GM23338 (cell line): ENCODE measurements at regions not wholly inside any gene's neighbourhood (a gene's known extent, or its start where the extent isn't known, plus 50 kb on each side); places are given as distances from the start of the nearest gene placed in this dataset.

Experiments used
- ATAC-seq: fragments of 200-7000 bp; cut with Tn5 transposase; 3 replicates; pipeline ENCODE4 v1.9.1; 2020
- DNase-seq: peaks from one replicate; pipeline ENCODE4 v3.0.0-alpha.2; 2015; ENCODE audit warnings: low spot score
- H2AFZ ChIP-seq: fragments of 200-600 bp; sonication (generic); 2 replicates; pipeline ENCODE4 v1.8.0; 2016; ENCODE audit warnings: antibody characterized with exemption, mild to moderate bottlenecking, moderate library complexity
- H3F3A ChIP-seq: fragments of 200-600 bp; sonication (generic); replicated peaks from 2 replicates; pipeline ENCODE4 v1.8.0; 2017; ENCODE audit warnings: antibody characterized with exemption, mixed run types, low read depth
- H3K27ac ChIP-seq: fragments of 200-600 bp; sonication (generic); 2 replicates; pipeline ENCODE4 v1.6.1; 2016; ENCODE audit warnings: low read depth
- H3K27me3 ChIP-seq: fragments of 200-600 bp; sonication (generic); 2 replicates; pipeline ENCODE4 v1.8.0; 2016; ENCODE audit warnings: mild to moderate bottlenecking, mixed run types, moderate library complexity; ENCODE audit not compliant: insufficient read depth
- H3K36me3 ChIP-seq: fragments of 200-600 bp; sonication (generic); 2 replicates; pipeline ENCODE4 v1.8.0; 2016; ENCODE audit warnings: mild to moderate bottlenecking; ENCODE audit not compliant: insufficient read depth
- H3K4me1 ChIP-seq: fragments of 200-600 bp; sonication (generic); 2 replicates; pipeline ENCODE4 v1.8.0; 2016; ENCODE audit warnings: mild to moderate bottlenecking, moderate library complexity; ENCODE audit not compliant: insufficient read depth
- H3K4me2 ChIP-seq: fragments of 200-600 bp; sonication (generic); 2 replicates; pipeline ENCODE4 v1.7.1; 2017; ENCODE audit warnings: mixed run types
- H3K4me3 ChIP-seq: fragments of 200-600 bp; sonication (generic); 2 replicates; pipeline ENCODE4 v1.6.1; 2016; ENCODE audit warnings: mixed run types
- H3K79me2 ChIP-seq: fragments of 200-600 bp; sonication (generic); replicated peaks from 2 replicates; pipeline ENCODE4 v1.8.0; 2017; ENCODE audit warnings: mild to moderate bottlenecking; ENCODE audit not compliant: insufficient read depth
- H3K9me2 ChIP-seq: fragments of 200-600 bp; sonication (generic); 2 replicates; pipeline ENCODE4 v1.8.0; 2017; ENCODE audit not compliant: insufficient read depth
- H4K20me1 ChIP-seq: fragments of 200-600 bp; sonication (generic); replicated peaks from 2 replicates; pipeline ENCODE4 v1.8.0; 2017; ENCODE audit warnings: mild to moderate bottlenecking; ENCODE audit not compliant: insufficient read depth
- H3K27ac Mint-ChIP-seq: 2 replicates; pipeline ENCODE4 v1.8.0; 2020; ENCODE audit warnings: inconsistent platforms, mild to moderate bottlenecking, moderate library complexity, mixed read lengths
- H3K27me3 Mint-ChIP-seq: 3 replicates; pipeline ENCODE4 v1.8.0; 2022; ENCODE audit warnings: low read depth, mild to moderate bottlenecking, moderate library complexity, mixed read lengths, inconsistent platforms; ENCODE audit not compliant: insufficient read depth, poor library complexity
- H3K36me3 Mint-ChIP-seq: 3 replicates; pipeline ENCODE4 v1.8.0; 2021; ENCODE audit warnings: low read depth, mild to moderate bottlenecking, inconsistent platforms, moderate library complexity, mixed read lengths
- H3K4me1 Mint-ChIP-seq: 3 replicates; pipeline ENCODE4 v1.8.0; 2020; ENCODE audit warnings: mild to moderate bottlenecking, inconsistent platforms, mixed read lengths
- H3K4me3 Mint-ChIP-seq: 3 replicates; pipeline ENCODE4 v1.8.0; 2021; ENCODE audit warnings: moderate library complexity, mild to moderate bottlenecking, inconsistent platforms, mixed read lengths
- H3K9me3 Mint-ChIP-seq: 3 replicates; pipeline ENCODE4 v1.8.0; 2020; ENCODE audit warnings: moderate library complexity, mild to moderate bottlenecking, inconsistent platforms, mixed read lengths
- NANOG ChIP-seq: IDR thresholded peaks from 2 replicates; pipeline ENCODE4 v1.6.1; 2016; ENCODE audit warnings: antibody characterized with exemption, borderline replicate concordance
- ZNF331 ChIP-seq: fragments of 250-450 bp; sonication (Bioruptor Pico); IDR thresholded peaks from 2 replicates; pipeline ENCODE4 v1.5.0; 2020; ENCODE audit warnings: low read depth, mild to moderate bottlenecking, moderate library complexity
- TF ChIP-seq, protein P1 (sequence below): fragments of 250-450 bp; sonication (Bioruptor Pico); IDR thresholded peaks from 2 replicates; pipeline ENCODE4 v1.5.0; 2020; ENCODE audit warnings: mild to moderate bottlenecking, moderate library complexity
- TF ChIP-seq, protein P2 (sequence below), 2 experiments: fragments of 200-600 bp in 1 of 2; sonication (generic) in 1 of 2; conservative IDR thresholded peaks; 2 replicates each; pipeline versions ENCODE4 v1.5.1 to v1.6.1; 2016 to 2017; ENCODE audit warnings: antibody characterized with exemption in 2 of 2, low read depth in 2 of 2, mild to moderate bottlenecking in 2 of 2, moderate library complexity in 1 of 2
- TF ChIP-seq, protein P3 (sequence below): IDR thresholded peaks from one replicate; pipeline ENCODE4 v1.6.1; 2018; ENCODE audit warnings: antibody characterized with exemption; ENCODE audit not compliant: unreplicated experiment

DNA sequence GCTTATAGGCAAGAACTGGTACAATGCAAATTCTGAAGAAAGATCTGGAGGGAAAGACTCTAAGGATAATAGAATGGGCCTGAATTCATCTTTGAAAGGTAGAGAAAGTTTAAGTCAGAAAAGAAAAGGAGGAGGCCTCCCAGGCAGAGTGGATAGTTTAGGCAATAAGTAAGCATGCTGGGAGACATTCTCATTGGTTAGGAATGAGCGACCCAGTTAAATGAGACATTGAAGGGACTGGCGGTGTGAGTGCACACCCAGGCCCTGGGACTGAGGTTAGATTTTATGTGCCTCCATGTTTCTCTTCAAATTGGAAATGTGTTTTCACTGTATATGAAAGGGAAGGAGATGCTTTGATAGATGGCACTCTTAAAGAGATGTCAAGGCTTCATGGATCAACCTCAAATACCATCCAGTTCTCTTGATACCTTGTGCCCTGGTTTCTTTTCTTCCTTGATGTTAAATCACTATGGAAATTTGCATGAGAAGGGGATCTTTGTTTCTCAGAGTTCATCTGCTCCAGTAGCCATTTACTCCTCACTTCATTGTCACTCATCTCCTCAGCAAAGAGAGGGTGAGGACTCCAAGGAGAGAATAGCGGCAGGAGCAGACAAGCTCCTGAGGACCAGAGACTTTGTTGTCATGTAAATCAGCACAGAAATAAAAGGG lies 584.2 kb upstream of the INTU start:
- DNase-seq = no peak
- H3K27me3 Mint-ChIP-seq = peaks cover 2% of the 10 kb centered on the region
- H3K4me3 Mint-ChIP-seq = no peak overlapping the region
- TF ChIP-seq NANOG (no peak), ZNF331 (CRISPR knock-in tag) (no peak)
- TF ChIP-seq, protein P1, sequence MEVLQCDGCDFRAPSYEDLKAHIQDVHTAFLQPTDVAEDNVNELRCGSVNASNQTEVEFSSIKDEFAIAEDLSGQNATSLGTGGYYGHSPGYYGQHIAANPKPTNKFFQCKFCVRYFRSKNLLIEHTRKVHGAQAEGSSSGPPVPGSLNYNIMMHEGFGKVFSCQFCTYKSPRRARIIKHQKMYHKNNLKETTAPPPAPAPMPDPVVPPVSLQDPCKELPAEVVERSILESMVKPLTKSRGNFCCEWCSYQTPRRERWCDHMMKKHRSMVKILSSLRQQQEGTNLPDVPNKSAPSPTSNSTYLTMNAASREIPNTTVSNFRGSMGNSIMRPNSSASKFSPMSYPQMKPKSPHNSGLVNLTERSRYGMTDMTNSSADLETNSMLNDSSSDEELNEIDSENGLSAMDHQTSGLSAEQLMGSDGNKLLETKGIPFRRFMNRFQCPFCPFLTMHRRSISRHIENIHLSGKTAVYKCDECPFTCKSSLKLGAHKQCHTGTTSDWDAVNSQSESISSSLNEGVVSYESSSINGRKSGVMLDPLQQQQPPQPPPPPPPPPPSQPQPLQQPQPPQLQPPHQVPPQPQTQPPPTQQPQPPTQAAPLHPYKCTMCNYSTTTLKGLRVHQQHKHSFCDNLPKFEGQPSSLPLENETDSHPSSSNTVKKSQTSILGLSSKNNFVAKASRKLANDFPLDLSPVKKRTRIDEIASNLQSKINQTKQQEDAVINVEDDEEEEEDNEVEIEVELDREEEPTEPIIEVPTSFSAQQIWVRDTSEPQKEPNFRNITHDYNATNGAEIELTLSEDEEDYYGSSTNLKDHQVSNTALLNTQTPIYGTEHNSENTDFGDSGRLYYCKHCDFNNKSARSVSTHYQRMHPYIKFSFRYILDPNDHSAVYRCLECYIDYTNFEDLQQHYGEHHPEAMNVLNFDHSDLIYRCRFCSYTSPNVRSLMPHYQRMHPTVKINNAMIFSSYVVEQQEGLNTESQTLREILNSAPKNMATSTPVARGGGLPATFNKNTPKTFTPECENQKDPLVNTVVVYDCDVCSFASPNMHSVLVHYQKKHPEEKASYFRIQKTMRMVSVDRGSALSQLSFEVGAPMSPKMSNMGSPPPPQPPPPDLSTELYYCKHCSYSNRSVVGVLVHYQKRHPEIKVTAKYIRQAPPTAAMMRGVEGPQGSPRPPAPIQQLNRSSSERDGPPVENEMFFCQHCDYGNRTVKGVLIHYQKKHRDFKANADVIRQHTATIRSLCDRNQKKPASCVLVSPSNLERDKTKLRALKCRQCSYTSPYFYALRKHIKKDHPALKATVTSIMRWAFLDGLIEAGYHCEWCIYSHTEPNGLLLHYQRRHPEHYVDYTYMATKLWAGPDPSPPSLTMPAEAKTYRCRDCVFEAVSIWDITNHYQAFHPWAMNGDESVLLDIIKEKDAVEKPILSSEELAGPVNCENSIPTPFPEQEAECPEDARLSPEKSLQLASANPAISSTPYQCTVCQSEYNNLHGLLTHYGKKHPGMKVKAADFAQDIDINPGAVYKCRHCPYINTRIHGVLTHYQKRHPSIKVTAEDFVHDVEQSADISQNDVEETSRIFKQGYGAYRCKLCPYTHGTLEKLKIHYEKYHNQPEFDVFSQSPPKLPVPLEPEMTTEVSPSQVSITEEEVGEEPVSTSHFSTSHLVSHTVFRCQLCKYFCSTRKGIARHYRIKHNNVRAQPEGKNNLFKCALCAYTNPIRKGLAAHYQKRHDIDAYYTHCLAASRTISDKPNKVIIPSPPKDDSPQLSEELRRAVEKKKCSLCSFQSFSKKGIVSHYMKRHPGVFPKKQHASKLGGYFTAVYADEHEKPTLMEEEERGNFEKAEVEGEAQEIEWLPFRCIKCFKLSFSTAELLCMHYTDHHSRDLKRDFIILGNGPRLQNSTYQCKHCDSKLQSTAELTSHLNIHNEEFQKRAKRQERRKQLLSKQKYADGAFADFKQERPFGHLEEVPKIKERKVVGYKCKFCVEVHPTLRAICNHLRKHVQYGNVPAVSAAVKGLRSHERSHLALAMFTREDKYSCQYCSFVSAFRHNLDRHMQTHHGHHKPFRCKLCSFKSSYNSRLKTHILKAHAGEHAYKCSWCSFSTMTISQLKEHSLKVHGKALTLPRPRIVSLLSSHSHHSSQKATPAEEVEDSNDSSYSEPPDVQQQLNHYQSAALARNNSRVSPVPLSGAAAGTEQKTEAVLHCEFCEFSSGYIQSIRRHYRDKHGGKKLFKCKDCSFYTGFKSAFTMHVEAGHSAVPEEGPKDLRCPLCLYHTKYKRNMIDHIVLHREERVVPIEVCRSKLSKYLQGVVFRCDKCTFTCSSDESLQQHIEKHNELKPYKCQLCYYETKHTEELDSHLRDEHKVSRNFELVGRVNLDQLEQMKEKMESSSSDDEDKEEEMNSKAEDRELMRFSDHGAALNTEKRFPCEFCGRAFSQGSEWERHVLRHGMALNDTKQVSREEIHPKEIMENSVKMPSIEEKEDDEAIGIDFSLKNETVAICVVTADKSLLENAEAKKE = peak; percentile 56; the same call in 1 of the 2 replicates
- peaks cover 11% of the 10 kb centered on the region; the same call in 2 of the 3 replicates for H3K36me3 Mint-ChIP-seq
- no peak; the same call in 2 of the 3 replicates for ATAC-seq
- Histone ChIP-seq H3K4me2 (peak overlapping the region; percentile 46; the same call in 1 of the 2 replicates), H3K36me3 (no peaks in the 10 kb centered on the region), H2AFZ (no peak overlapping the region), H3K27ac (no peak overlapping the region), H3K79me2 (no peaks in the 10 kb centered on the region), H3K27me3 (no peaks in the 10 kb centered on the region), H3K4me1 (peaks cover 60% of the 10 kb centered on the region), H3K4me3 (no peak overlapping the region), H4K20me1 (no peaks in the 10 kb centered on the region), H3F3A (no peaks in the 10 kb centered on the region), H3K9me2 (0 out of 2 replicates have a peak, but pooled peaks cover 5% of the 10 kb centered on the region)
- no peak overlapping the region for H3K27ac Mint-ChIP-seq
- H3K4me1 Mint-ChIP-seq = peaks cover 55% of the 10 kb centered on the region
- no peaks in the 10 kb centered on the region; the same call in 2 of the 3 replicates for H3K9me3 Mint-ChIP-seq

DNA sequence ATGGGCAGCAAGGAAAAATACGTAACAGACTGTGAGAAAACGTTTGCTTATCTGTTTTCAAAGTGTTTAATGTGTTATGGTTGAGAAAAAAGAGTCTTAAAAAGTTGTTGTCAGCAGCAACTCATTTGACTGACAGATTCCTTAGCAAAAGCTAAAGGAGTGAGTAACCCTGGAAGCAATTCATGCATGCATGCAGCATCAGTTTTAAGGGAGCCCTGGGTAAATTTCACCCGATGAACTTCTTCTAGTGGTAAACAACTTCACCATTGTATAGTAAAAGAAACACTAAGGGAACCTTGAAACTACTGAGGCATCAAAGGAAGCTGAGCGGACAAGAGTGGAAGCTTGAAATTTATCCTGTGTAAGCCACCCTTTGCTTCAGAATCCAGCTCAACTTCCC lies 583.2 kb upstream of the INTU start:
- Mint-ChIP-seq H3K9me3 (no peaks in the 10 kb centered on the region; the same call in 2 of the 3 replicates), H3K27ac (no peak overlapping the region), H3K36me3 (peaks cover 11% of the 10 kb centered on the region; the same call in 2 of the 3 replicates), H3K27me3 (peaks cover 2% of the 10 kb centered on the region), H3K4me1 (peaks cover 49% of the 10 kb centered on the region), H3K4me3 (no peak overlapping the region)
- ATAC-seq = no peak
- H3K4me3 ChIP-seq = no peak overlapping the region
- H4K20me1 ChIP-seq = no peaks in the 10 kb centered on the region
- TF ChIP-seq, protein P2, sequence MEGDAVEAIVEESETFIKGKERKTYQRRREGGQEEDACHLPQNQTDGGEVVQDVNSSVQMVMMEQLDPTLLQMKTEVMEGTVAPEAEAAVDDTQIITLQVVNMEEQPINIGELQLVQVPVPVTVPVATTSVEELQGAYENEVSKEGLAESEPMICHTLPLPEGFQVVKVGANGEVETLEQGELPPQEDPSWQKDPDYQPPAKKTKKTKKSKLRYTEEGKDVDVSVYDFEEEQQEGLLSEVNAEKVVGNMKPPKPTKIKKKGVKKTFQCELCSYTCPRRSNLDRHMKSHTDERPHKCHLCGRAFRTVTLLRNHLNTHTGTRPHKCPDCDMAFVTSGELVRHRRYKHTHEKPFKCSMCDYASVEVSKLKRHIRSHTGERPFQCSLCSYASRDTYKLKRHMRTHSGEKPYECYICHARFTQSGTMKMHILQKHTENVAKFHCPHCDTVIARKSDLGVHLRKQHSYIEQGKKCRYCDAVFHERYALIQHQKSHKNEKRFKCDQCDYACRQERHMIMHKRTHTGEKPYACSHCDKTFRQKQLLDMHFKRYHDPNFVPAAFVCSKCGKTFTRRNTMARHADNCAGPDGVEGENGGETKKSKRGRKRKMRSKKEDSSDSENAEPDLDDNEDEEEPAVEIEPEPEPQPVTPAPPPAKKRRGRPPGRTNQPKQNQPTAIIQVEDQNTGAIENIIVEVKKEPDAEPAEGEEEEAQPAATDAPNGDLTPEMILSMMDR (conservative IDR thresholded peaks at IDR 0.05; ENCODE audit: low read depth in 2 of 2) = no peak
- TF ChIP-seq, protein P3, sequence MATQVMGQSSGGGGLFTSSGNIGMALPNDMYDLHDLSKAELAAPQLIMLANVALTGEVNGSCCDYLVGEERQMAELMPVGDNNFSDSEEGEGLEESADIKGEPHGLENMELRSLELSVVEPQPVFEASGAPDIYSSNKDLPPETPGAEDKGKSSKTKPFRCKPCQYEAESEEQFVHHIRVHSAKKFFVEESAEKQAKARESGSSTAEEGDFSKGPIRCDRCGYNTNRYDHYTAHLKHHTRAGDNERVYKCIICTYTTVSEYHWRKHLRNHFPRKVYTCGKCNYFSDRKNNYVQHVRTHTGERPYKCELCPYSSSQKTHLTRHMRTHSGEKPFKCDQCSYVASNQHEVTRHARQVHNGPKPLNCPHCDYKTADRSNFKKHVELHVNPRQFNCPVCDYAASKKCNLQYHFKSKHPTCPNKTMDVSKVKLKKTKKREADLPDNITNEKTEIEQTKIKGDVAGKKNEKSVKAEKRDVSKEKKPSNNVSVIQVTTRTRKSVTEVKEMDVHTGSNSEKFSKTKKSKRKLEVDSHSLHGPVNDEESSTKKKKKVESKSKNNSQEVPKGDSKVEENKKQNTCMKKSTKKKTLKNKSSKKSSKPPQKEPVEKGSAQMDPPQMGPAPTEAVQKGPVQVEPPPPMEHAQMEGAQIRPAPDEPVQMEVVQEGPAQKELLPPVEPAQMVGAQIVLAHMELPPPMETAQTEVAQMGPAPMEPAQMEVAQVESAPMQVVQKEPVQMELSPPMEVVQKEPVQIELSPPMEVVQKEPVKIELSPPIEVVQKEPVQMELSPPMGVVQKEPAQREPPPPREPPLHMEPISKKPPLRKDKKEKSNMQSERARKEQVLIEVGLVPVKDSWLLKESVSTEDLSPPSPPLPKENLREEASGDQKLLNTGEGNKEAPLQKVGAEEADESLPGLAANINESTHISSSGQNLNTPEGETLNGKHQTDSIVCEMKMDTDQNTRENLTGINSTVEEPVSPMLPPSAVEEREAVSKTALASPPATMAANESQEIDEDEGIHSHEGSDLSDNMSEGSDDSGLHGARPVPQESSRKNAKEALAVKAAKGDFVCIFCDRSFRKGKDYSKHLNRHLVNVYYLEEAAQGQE = no peak
- H3F3A ChIP-seq = no peaks in the 10 kb centered on the region
- peaks cover 51% of the 10 kb centered on the region for H3K4me1 ChIP-seq
- H2AFZ ChIP-seq = 0 out of 2 replicates have a peak overlapping the region, but pooled peaks have one; percentile 23
- no peaks in the 10 kb centered on the region for H3K27me3 ChIP-seq
- H3K9me2 ChIP-seq = 0 out of 2 replicates have a peak, but pooled peaks cover 5% of the 10 kb centered on the region
- H3K79me2 ChIP-seq = no peaks in the 10 kb centered on the region
- no peaks in the 10 kb centered on the region for H3K36me3 ChIP-seq
- DNase-seq = no peak
- no peak overlapping the region for H3K27ac ChIP-seq
- no peak overlapping the region for H3K4me2 ChIP-seq
